ENCODE measurements at regions not wholly inside any gene's neighbourhood (a gene's known extent, or its start where the extent isn't known, plus 50 kb on each side); places are given as distances from the start of the nearest gene placed in this dataset.

- H3K27ac Mint-ChIP-seq: peak overlapping the region; percentile 26
- no peak overlapping the region for H3K4me3 Mint-ChIP-seq (ENCODE audit: low read depth)
- H3K27me3 Mint-ChIP-seq: peaks cover 3% of the 10 kb centered on the region
Measured at GRCh38 chr18:70416496-70416895, 127.7 kb downstream of the SOCS6 start.

GRCh38 chr18:70415823-70416488, 127.1 kb downstream of the SOCS6 start:
- TF ChIP-seq CTCF (IDR thresholded peaks at IDR 0.05; ENCODE audit: unreplicated experiment): no peak
- Mint-ChIP-seq H3K36me3 (ENCODE audit: insufficient read depth) (no peaks in the 10 kb centered on the region), H3K27me3 (peaks cover 3% of the 10 kb centered on the region), H3K9me3 (ENCODE audit: low read depth) (no peaks in the 10 kb centered on the region), H3K4me1 (ENCODE audit: low read depth) (peaks cover 15% of the 10 kb centered on the region), H3K27ac (no peak overlapping the region), H3K4me3 (ENCODE audit: low read depth) (no peak overlapping the region)
- no peak for DNase-seq (ENCODE audit: low spot score, unreplicated experiment)

More at GRCh38 chr18:70416496-70416895, 127.7 kb downstream of the SOCS6 start:
- Mint-ChIP-seq H3K4me1 (ENCODE audit: low read depth) (peaks cover 15% of the 10 kb centered on the region), H3K36me3 (ENCODE audit: insufficient read depth) (no peaks in the 10 kb centered on the region), H3K9me3 (ENCODE audit: low read depth) (no peaks in the 10 kb centered on the region)
- no peak for DNase-seq (ENCODE audit: low spot score, unreplicated experiment)
- no peak for TF ChIP-seq CTCF (IDR thresholded peaks at IDR 0.05; ENCODE audit: unreplicated experiment)

GRCh38 chr18:70414315-70414900, 125.6 kb downstream of the SOCS6 start:
- Mint-ChIP-seq H3K4me1 (ENCODE audit: low read depth) (peaks cover 10% of the 10 kb centered on the region), H3K4me3 (ENCODE audit: low read depth) (no peak overlapping the region), H3K27me3 (no peaks in the 10 kb centered on the region), H3K27ac (no peak overlapping the region), H3K9me3 (ENCODE audit: low read depth) (no peaks in the 10 kb centered on the region), H3K36me3 (ENCODE audit: insufficient read depth) (no peaks in the 10 kb centered on the region)
- DNase-seq (ENCODE audit: low spot score, unreplicated experiment): no peak
- TF ChIP-seq CTCF (IDR thresholded peaks at IDR 0.05; ENCODE audit: unreplicated experiment): no peak

- H3K9me3 Mint-ChIP-seq (ENCODE audit: low read depth): no peaks in the 10 kb centered on the region
- H3K4me3 Mint-ChIP-seq (ENCODE audit: low read depth): no peak overlapping the region
- peaks cover under 1% of the 10 kb centered on the region for H3K4me1 Mint-ChIP-seq (ENCODE audit: low read depth)
Measured at GRCh38 chr18:70413455-70413854, 124.6 kb downstream of the SOCS6 start.

More at GRCh38 chr18:70413455-70413854, 124.6 kb downstream of the SOCS6 start:
- Mint-ChIP-seq H3K27me3 (no peaks in the 10 kb centered on the region), H3K27ac (no peak overlapping the region), H3K36me3 (ENCODE audit: insufficient read depth) (no peaks in the 10 kb centered on the region)
- DNase-seq (ENCODE audit: low spot score, unreplicated experiment): no peak
- no peak for TF ChIP-seq CTCF (IDR thresholded peaks at IDR 0.05; ENCODE audit: unreplicated experiment)
